GM21529 (cell line): ENCODE measurements at regions not wholly inside any gene's neighbourhood (a gene's known extent, or its start where the extent isn't known, plus 50 kb on each side); places are given as distances from the start of the nearest gene placed in this dataset.
A peak's percentile ranks its signal among the peaks of the same experiment; 100 is the strongest.

ENCODE experiments used
- ATAC-seq: cut with Tn5 transposase; IDR thresholded peaks from one replicate; pipeline ENCODE4 v1.9.1; 2021; ENCODE audit not compliant: unreplicated experiment

DNA sequence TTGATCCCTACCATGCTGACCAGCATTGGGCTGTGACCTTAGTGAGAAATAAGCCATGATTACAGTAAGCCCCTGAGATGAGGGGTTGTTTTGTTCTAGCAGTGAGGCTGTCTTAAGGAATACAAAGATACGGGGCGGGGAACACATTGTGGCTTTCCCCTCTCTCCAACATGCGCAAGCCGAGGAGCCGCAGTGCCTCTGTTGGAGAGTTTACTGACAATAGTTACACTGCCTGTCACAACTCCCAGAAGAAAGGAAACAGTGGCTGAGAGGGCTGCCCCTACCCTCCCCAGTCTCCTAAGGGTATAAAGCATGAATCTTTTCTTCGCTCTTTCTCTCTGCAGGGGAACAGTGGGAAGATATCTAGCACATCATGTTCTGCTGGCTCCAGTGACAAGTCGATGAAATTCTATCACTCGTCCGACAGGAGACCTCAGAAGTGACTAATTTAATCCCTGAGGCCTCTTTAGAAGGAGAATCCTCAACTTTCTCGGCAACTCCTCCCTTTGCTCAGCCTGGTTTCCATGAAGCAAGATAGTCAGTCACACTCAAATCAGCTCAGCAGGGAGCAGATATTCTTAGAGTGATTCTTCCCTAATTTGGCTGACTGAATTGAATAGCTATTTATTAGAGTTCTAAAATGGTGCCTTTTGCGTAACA is 409.0 kb upstream of the PROK2 start:
- ATAC-seq: no peak

DNA sequence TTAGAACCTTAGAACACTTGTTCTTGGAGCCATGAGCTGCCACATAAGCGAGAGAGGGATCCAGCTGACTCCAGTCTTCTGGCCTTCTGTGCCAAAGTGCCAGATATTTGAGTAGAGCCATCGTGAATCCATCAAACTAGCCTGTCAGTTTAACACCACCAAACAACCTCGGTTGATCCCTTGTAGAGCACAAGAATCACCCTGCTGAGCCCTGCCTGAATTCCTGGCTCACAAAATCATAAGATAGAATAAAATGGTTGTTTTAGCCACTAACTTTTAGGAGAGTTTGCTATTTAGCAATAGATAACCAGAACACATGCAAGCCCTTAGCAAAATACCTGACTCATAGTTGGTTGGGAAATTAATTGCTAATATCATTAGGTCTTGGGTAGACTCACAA is 407.6 kb upstream of the PROK2 start:
- ATAC-seq: no peak

DNA sequence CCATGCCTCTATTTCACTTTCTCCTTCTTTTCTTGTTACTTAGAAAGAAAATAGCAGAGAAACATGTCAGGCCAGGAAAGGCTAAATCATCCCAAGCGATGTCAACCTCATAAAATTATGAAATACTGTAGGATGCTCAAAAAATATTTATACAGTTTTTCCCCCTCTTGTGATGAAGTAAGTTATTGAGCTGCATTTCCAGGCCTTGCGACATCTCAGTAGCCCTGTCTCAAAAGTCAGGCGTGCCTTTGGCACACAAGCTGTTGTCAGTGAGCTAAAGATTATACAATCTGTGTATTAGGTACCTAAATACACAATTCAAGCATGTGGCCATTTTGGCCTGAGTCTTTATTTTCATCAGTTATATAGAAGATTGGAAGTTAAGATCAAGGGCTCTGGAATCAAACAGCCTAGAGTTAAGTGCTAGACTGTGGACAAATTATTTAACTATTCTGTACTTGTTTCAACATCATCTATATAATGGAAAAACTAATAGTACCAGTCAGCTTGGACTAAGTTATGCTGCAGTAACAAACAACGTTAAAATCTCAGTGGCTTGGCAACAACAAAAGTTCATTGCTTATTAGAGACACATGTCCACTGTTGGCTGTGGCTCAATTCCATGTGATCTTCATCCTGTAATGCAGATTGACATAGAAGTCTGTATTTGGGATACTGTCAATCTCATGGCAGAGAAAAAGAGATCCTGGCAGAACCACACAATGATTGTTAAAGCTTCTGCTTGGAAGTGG is 406.4 kb upstream of the PROK2 start:
- ATAC-seq: no peak

DNA sequence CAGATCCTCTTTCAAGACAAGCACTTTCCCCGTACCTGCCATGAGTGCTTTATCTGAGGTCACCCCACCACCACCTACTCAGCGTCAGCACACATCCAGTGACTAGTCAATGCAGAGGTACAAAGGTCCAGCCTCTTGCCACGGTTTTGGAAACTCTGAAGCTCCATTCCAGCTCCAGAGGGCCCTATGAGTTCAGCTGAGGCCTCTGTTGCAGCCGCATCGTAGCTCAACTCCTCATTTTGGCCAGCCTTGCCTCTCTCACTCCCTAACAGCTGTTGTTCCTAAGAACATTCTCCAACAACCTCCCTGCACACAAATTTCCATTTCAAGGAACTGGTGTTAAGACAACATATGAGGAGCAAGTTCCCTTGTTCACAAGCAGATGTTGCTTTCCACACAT is 405.1 kb upstream of the PROK2 start:
- no peak for ATAC-seq

DNA sequence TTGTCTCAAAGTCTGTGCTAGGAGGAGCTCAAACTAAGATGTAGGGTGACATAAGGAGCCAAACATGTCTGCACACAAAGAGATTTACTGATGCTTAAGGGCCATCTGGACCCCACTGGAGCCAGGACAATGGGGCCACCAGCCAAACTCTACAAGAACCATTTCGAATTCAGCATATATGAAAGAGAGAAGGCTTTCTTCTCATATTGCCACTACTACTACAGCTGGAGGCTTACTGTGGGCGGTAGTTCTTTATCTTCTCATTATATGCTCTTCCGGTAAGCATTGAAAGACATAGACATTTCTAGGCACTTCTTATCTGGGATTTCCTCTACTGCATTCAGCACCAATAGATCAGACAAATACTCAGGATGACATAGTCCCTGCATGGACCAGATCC is 404.4 kb upstream of the PROK2 start:
- ATAC-seq: no peak

DNA sequence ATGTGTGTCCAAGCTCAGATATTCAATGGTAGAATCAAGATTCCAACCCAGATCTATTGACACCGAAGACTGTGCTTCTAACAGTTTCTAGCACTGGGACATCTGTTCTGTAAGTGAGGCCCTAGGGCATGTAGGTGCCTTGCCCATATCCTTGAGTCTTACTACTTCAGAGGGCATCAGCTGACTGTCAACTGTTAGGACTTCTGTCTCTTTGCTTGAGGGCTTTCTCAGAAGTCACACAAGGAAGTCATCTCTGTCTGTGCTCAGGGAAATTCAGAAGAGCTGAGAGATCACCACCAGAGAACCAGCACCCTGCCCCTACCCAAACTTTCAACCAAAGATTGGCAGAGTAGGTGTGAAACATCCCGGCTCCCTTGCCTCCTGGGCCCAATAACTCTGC is 403.6 kb upstream of the PROK2 start:
- ATAC-seq: no peak

DNA sequence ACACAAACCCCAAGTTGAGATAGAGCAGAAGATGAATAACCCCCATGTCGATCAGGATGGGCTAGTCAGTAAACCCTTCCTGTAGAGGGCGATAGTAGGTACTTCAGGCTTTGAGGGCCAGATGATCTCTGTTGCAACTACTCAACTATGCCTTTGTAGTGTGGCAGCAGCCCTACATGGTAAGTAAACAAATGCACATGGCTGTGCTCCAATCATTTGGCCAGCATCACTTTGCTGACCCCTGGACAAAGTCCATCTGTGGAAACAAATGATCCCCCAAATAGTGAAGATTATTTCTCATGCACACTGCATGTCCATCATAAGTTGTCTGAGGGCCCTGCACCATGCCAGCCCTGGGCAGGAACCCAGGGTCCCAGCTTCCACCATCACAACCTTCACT is 402.2 kb upstream of the PROK2 start:
- ATAC-seq: no peak

DNA sequence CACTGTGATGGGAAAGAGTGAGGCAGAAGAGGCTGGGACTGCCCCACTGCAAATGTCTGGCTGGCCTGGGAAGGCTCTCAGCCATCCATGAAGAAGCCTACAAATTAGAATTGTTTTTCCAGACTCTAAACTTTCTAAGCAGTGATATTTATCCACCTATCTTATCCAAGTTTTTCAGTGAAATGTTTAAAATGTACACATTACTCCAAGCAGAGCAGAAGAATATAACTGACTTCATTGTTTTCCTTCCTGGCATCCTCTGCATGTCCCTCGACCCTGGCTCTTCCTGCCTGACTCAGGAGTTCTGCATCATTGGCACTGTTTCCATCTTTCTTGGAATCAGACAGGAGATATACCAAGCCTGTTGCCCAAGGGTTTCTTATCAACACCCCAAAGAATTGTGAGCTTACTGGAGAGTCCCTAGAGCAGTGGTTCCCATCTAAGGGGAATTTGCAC is 401.5 kb upstream of the PROK2 start:
- ATAC-seq: no peak

DNA sequence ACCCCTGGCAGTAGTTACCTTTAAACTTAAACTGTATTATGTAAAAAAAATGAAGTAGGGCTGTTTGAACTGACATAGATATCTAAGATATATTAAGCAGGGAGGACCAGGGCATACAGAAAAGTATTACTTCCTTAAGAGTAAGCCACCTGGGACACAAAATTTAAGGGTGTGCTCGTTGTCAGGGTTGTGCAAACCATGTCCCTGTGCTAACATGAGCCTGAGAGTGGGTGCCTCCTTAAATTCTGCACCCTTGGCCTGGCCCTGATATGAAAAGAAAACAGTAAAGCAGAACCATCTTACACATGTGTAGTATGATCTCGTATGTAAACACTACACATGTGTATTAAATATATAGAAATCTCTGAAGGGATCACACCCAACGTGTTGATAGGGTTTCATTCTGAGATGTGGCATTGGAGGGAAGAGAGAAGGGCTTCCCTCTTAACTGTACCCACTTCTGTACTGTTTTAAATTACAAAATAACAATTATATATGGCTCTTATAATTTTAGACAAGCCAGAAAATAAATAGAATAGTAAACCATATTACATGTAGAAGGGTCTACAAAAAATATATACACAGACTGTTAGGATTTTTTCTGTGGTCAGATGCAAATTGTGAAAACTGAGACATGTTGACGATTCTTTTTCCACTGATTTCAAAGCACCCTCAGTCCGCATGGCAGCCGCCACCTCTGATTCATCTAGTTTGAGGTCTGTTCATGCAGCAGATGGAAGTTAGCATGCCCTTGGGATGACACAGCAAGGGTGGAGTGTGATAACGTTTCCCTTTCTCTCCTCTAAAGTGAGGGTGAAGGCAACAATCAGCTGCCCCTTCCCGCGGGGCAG is 400.8 kb upstream of the PROK2 start:
- ATAC-seq: peak; percentile 50

DNA sequence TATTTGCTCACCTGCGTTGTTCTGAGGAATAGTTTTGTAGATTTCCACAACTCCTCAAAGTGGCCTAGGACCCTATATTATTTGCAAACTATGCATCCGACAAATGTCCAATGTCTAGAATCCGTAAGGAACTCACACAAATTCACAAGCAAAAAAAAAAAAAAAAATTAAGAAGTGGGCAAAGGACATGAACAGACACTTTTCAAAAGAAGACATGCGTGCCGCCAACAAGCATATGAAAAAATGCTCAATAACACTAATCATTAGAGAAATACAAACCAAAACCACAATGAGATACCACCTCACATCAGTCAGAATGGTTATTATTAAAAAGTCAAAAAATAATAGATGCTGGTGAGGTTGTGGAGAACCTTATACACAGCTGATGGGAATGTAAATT is 398.5 kb upstream of the PROK2 start:
- ATAC-seq: no peak

DNA sequence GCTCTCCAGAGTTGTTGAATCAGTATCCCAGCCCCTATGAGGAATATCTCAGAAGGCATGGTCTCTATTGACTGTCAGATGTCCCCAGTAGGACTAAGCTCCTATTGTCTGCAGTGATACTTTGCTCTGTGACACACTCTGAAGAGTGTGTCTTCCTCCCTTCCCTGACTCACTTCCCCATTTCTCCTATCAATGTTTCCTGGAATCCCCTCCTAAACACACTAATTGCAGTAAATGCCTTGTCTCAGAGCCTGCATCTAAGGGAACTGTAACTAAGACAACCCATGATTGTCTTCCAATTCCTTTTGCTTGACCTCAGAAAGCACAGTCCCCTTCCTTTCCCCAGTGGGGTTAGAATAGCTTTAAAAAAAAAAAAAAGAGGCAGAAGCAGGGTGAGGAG is 397.3 kb upstream of the PROK2 start:
- ATAC-seq: no peak

DNA sequence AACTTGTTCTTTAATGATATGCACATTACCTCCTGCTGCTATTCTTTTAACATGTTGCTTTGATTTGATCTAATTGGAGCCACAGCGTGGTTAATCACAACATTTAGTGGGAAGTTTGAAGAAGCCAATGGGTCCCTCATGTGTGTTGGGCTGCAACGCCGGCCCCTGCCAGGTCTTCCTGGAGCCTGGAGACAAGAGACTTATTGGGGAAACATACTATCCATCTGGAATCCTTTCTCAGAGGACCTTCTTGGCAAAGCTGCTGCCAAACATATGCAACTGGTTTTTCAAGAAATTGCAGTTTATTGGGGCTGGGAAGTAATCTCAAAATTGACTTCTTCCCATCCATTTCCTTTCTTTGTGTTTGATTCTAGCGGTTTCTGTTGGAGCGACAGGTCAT is 396.3 kb upstream of the PROK2 start:
- ATAC-seq: no peak

DNA sequence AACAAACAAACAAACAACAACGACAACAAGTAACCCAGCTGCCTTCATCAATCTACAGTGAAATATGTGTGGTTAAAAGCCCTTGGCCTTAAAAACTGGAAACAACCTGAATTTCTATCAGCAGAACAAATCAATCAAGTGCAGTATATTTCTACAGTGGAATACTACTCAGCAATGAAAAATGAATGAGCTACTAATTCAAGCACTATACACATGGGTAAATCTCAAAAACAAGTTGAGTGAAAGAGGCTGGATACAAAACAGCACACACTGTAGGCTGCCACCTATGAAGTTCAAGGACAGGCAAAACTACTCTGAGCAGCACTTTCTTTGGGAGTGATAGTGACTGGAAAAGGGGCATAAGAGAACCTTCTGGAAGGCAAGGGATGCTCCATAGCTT is 395.5 kb upstream of the PROK2 start:
- no peak for ATAC-seq

DNA sequence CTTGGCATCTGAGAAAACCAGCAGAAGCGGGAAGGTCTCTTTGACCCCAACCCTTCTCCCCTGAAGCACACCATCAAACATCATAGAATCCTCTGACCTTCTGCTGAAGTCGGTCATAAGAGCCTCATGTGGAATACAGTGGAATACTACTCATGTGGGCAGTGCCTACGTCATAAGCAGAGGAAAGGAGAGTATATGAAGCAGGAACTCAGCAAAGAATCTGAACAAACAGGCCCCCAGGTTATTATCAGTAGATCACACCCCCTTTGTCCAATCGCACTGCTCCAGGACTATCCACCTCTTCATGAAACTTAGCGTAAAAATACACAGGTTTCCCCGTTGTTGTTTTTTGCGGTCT is 394.1 kb upstream of the PROK2 start:
- ATAC-seq: no peak

DNA sequence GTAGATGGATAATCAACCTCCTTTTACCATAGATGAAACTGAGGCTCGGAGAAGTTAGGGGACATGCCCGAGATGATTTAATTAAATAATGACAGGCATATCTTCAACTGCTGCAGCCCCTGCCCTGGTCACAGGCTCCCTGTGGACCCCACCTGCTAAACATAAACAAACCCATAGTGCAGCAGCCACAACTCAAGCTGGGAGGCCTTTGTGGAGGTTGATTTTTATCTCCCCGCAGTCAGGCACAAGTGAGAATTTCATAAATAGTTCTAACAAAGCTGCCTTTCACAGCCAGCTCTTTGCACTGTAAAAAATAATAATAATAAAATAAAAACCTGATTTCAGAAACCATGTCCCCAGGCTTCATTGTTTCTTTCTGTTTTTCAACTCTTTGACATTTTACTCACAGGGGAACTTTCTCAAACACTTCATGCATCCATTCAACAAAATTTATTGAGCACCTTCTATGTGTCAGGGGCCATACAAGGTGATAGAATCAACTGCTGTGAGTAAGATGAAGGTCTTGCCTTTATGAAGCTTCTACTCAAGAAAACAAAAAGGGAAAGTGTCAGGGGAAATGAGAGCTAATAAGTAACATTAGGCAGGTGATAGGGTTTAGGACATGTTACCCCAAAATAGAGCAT is 393.6 kb upstream of the PROK2 start:
- no peak for ATAC-seq

DNA sequence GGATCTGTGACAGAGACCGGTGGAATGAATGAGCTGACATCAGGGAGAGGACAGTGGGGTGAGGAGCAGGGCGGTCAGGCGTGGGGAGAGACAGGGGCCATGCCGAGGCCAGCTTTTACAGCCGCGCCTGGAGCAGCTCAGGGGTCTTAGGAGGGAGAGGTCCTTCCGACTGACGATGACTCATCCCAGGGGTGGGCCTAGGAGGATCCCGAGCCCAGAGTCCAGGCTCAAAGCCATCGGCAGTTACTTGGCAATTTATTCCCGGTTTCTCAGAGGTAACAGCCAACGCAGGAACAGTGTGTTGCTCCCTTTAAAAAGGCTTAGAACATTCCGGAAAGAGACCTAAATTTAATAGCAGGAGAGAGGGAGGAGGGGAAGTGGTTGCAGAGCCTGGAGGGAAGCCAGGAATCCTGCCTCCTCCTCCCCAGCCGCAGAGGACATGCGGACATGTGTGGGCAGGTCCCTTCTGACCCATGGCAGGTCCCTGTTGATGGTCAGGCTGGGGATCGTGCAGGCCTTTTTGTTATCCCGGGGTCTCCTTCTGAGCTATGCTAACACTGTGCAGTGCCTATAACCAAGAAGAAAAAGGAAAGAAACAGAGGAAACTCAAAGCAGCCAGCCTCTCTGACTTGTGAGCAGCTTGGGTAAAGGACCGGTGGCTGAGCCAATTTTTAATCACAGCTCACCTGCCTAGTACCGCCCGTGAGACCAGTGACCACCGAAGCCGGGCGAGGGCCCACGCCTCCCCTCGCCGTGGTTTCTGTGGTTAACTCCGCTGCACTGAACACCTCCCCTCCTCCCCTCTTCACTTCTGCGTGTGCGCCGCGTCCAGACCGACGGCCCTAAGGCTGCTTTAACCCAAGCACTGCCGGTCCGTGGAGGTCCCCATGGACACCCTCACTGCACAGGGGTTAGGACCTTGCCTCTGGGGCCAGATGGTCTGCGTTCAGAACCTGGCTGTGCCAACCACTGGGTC is 392.4 kb upstream of the PROK2 start:
- ATAC-seq: peak; percentile 41

DNA sequence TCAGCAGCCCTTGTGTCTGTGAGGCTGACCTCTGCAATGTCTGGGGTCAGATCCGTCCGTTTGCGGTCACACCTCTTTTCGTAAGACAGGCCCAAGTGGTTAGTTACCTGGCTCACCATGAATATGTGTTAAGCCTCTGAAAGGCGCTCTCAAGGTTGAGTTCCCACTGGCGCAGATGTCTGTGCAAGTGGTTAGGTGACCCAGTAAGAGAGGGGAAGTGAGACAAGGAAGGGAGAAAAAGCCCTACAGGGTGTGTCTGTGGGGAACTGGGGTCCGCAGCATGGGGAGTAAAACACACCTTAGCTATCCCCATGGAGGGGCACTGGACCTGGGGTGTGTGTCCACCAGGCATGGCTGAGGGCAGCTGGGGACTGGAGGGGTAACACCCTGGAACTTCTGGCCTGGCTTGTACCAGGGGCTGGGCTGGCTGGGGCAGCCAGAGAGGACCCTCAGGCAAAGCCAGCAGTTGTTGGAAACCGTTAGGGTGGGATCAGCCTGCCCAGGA is 391.6 kb upstream of the PROK2 start:
- peak; percentile 91 for ATAC-seq

DNA sequence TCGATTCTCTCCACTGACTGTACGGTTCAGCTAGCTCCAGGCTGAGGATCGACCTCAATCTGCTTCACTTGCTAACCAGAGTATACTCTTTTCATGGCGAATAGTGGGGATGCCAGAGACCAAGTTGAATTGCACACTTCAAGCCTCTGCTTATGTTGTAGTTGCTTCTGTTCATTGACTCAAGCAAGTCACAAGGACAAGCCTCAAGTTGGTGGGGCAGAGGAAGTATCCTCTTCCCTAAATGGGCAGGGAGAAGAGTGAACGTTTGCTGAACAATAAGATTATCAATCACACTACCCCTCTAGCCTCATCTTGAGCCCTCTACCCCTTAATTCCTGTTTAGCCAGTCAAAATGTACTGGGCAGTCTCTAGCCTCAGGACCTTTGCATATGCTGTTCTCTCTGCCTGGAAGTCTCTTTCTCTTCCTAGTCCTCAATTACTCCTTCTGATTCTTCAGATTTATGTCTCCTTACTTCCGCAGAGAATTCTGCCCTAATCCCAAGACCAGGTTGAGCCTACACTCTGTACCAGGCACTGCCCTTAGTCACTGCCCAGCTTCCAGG is 390.4 kb upstream of the PROK2 start:
- no peak for ATAC-seq

DNA sequence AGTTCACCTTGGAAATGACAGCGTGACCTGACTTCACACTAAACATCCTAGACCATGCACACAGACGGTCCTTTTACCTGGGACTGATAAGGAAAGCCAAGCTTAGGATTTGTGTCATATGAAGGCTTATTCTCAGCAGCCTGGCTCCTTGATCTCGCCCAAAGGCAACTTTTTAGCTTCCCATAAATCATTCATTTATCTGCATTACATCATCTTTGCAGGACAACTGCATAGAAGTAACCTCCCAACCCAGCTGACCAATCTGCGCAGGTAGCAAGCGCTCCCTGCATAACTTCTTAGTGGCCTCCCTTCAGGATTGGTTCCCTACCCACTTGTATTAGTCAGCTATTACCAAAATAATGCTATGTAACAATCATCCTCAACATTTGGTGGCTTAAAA is 389.9 kb upstream of the PROK2 start:
- ATAC-seq: no peak

DNA sequence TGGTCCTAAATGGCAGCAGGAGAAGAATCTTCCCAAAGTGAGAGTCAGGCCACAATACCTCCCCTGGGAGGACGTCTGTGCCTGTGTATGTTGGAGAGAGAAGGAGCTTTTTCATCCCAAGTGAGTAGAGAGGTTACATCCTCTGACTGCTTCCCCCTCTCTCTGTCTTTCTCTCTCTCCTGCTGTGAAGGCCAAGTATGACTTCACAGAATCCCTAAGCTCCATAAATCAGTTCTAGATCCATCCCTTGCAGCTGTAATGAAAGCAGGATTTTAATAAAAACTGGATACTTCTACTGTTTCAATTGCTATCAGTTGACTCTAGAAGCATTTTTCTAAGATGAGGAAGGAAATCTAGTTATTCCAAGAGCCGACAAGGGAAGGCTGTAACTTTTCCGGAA is 389.1 kb upstream of the PROK2 start:
- ATAC-seq: no peak
